GM12878 (cell line): ENCODE measurements at regions not wholly inside any gene's neighbourhood (a gene's known extent, or its start where the extent isn't known, plus 50 kb on each side); places are given as distances from the start of the nearest gene placed in this dataset.

Experiments
- ATAC-seq: fragments of 200-7000 bp; cut with Tn5 transposase; 3 replicates; pipeline ENCODE4 v1.9.1; 2020; ENCODE audit warnings: mild to moderate bottlenecking, moderate library complexity
- BruUV-seq: library from RNA; stranded (reverse); fragments of 400-500 nt; replicated peaks from 2 replicates; lab custom pipeline; 2021; lab: Mats Ljungman, UMichigan
- CTCF ChIA-PET: fragments of 300-600 bp; sonication (Branson Sonifier 250); formaldehyde crosslinking; extraction: SDS; loops from one replicate; lab custom pipeline; 2021; ENCODE audit warnings: inconsistent platforms; lab: Yijun Ruan, JAX
- POLR2A ChIA-PET: fragments of 350-600 bp; formaldehyde crosslinking; extraction: SDS; loops from one replicate; lab custom pipeline; 2021; ENCODE audit warnings: inconsistent platforms; lab: Charles Lee
- RAD21 ChIA-PET: fragments of 300-600 bp; sonication (Branson Sonifier 250); formaldehyde crosslinking; loops from one replicate; lab custom pipeline; 2023; ENCODE audit warnings: antibody characterized with exemption; ENCODE audit not compliant: unreplicated experiment; lab: Charles Lee
- SMC1A ChIA-PET: fragments of 300-600 bp; sonication (Branson Sonifier 250); formaldehyde crosslinking; loops from one replicate; lab custom pipeline; 2023; ENCODE audit not compliant: unreplicated experiment, uncharacterized antibody; lab: Charles Lee
- DNase-seq: peaks from one replicate; pipeline ENCODE4 v3.0.0-alpha.2; 2011; ENCODE audit warnings: low read depth, low spot score
- FAIRE-seq: peaks from 3 replicates; lab custom pipeline; 2011; peaks lifted over from hg19 to GRCh38; lab: Jason Lieb, UNC
- H2AFZ ChIP-seq: 2 replicates; pipeline ENCODE4 v1.6.0; 2011; ENCODE audit warnings: low read depth, low read length, control low read depth; ENCODE audit not compliant: control insufficient read depth
- H3K27ac ChIP-seq: 2 replicates; pipeline ENCODE4 v1.5.1; 2011; ENCODE audit warnings: control low read depth; ENCODE audit not compliant: control insufficient read depth, insufficient read depth
- H3K27me3 ChIP-seq, 2 experiments: replicated peaks in 1 of 2; 2 replicates each; pipeline versions ENCODE4 v1.6.0 to v1.6.1; 2011; ENCODE audit warnings: low read length in 1 of 2; ENCODE audit not compliant: control insufficient read depth in 2 of 2, insufficient read depth in 2 of 2
- H3K36me3 ChIP-seq, 2 experiments: 2 replicates each; pipeline ENCODE4 v1.5.1; 2011; ENCODE audit warnings: low read length in 1 of 2; ENCODE audit not compliant: control insufficient read depth in 2 of 2, insufficient read depth in 2 of 2
- H3K4me1 ChIP-seq: 2 replicates; pipeline ENCODE4 v1.6.1; 2011; ENCODE audit warnings: mild to moderate bottlenecking, low read length, moderate library complexity, mixed read lengths; ENCODE audit not compliant: control insufficient read depth, insufficient read depth
- H3K4me2 ChIP-seq: 2 replicates; pipeline ENCODE4 v1.6.0; 2011; ENCODE audit warnings: control low read depth; ENCODE audit not compliant: control insufficient read depth, insufficient read depth
- H3K4me3 ChIP-seq: fragments of 200-600 bp; sonication (generic); 2 replicates; pipeline ENCODE4 v1.5.1; 2016
- H3K79me2 ChIP-seq: 2 replicates; pipeline ENCODE4 v1.6.0; 2011; ENCODE audit warnings: low read length; ENCODE audit not compliant: control insufficient read depth, insufficient read depth
- H3K9ac ChIP-seq: 2 replicates; pipeline ENCODE4 v1.8.0; 2011; ENCODE audit warnings: low read length, control low read depth, mixed read lengths; ENCODE audit not compliant: control insufficient read depth, insufficient read depth
- H3K9me3 ChIP-seq: replicated peaks from 3 replicates; pipeline ENCODE4 v1.5.1; 2011; ENCODE audit warnings: mild to moderate bottlenecking, low read length; ENCODE audit not compliant: control insufficient read depth, insufficient read depth
- H4K20me1 ChIP-seq: 2 replicates; pipeline ENCODE4 v1.6.0; 2011; ENCODE audit not compliant: control insufficient read depth, insufficient read depth
- CHD2 ChIP-seq: IDR thresholded peaks from 2 replicates; pipeline ENCODE4 v1.6.1; 2011; ENCODE audit warnings: low read depth, low read length, improper control_type of control experiment, borderline replicate concordance
- CREM ChIP-seq: IDR thresholded peaks from 2 replicates; pipeline ENCODE4 v1.6.1; 2014; ENCODE audit warnings: antibody characterized with exemption, low read depth
- HDAC2 ChIP-seq: fragments of 200-600 bp; sonication (generic); IDR thresholded peaks from 2 replicates; pipeline ENCODE4 v1.6.1; 2017
- HDAC6 ChIP-seq: fragments of 200-600 bp; sonication (generic); IDR thresholded peaks from one replicate; pipeline ENCODE4 v1.8.0; 2017; ENCODE audit warnings: antibody characterized with exemption; ENCODE audit not compliant: unreplicated experiment
- NR2C2 ChIP-seq: IDR thresholded peaks from 2 replicates; pipeline ENCODE4 v1.6.1; 2011; ENCODE audit warnings: borderline replicate concordance, low read depth; ENCODE audit not compliant: control insufficient read depth, insufficient read length
- PAX8 ChIP-seq: fragments of 450-650 bp; IDR thresholded peaks from 2 replicates; pipeline ENCODE4 v1.6.1; 2017; ENCODE audit warnings: mild to moderate bottlenecking, moderate library complexity
- SMAD1 ChIP-seq: fragments of 450-650 bp; IDR thresholded peaks from 2 replicates; pipeline ENCODE4 v1.6.1; 2018; ENCODE audit warnings: mild to moderate bottlenecking, low read depth; ENCODE audit not compliant: partially characterized antibody
- TCF7 ChIP-seq: IDR thresholded peaks from 2 replicates; pipeline ENCODE4 v1.6.1; 2014; ENCODE audit warnings: antibody characterized with exemption, borderline replicate concordance
- ZBED1 ChIP-seq: IDR thresholded peaks from 2 replicates; pipeline ENCODE4 v1.6.1; 2016; ENCODE audit warnings: borderline replicate concordance
- WGBS: methylation state at CpG from one replicate; pipeline ENCODE4 v1.1.6; 2016; ENCODE audit warnings: low lambda C conversion rate; ENCODE audit not compliant: insufficient replicate concordance, insufficient coverage; ENCODE audit errors: missing lambda C conversion rate; 5-methylcytosine and 5-hydroxymethylcytosine counted together
- in situ Hi-C: fragments of 300-500 bp; cut with MboI; formaldehyde crosslinking; loops from 9 replicates; pipeline ENCODE4 v1.14.3; 2018; ENCODE audit warnings: mixed read lengths
- intact Hi-C: fragments of 100-400 bp; cut with micrococcal nuclease; formaldehyde crosslinking; loops from one replicate; pipeline ENCODE4 v1.14.2; 2022; ENCODE audit not compliant: unreplicated experiment
- TF ChIP-seq, protein P1 (sequence below): fragments of 450-650 bp; formaldehyde crosslinking; IDR thresholded peaks from 2 replicates; pipeline ENCODE4 v1.5.0; 2022; ENCODE audit warnings: mild to moderate bottlenecking, missing genetic modification characterization

GRCh38 chr6:105988321-105988720, 97.8 kb upstream of the PRDM1 start:
- RAD21 ChIA-PET = no interaction called here
- ATAC-seq (no peak), FAIRE-seq (no peak), DNase-seq (no peak)
- Histone ChIP-seq H3K27ac (no peak overlapping the region), H4K20me1 (no peaks in the 10 kb centered on the region), H3K9ac (no peak overlapping the region), H3K4me3 (no peak overlapping the region), H3K79me2 (no peaks in the 10 kb centered on the region), H3K4me1 (peaks cover 5% of the 10 kb centered on the region; the same call in 1 of the 2 replicates), H3K27me3 (peaks cover 6 to 20% of the 10 kb centered on the region in 2 experiments), H3K36me3 (no peaks in the 10 kb centered on the region), H3K4me2 (no peak overlapping the region), H3K9me3 (peaks cover 3% of the 10 kb centered on the region; the same call in 2 of the 3 replicates), H2AFZ (no peak overlapping the region)
- SMC1A ChIA-PET = interaction anchor here (3.5 kb wide), 1 partner anchor 557 kb away, joined by 11 read pairs; no protein-coding TSS in a partner anchor
- intact Hi-C loops = no loop called here
- CTCF ChIA-PET = no interaction called here
- BruUV-seq = no TSS peak
- in situ Hi-C loops = no loop called here
- POLR2A ChIA-PET = no interaction called here
- no peak for TF ChIP-seq NR2C2
- TF ChIP-seq HDAC2 = no peak
- no peak for TF ChIP-seq CHD2
- TF ChIP-seq ZBED1 = no peak
- no peak for TF ChIP-seq PAX8
- no peak for TF ChIP-seq SMAD1

- Histone ChIP-seq H3K4me1 (peaks cover under 1% of the 10 kb centered on the region; the same call in 1 of the 2 replicates), H3K4me2 (no peak overlapping the region), H2AFZ (no peak overlapping the region), H3K79me2 (no peaks in the 10 kb centered on the region), H3K4me3 (no peak overlapping the region), H3K27me3 (peaks cover 6 to 17% of the 10 kb centered on the region in 2 experiments), H3K9ac (no peak overlapping the region), H3K27ac (no peak overlapping the region), H3K36me3 (no peaks in the 10 kb centered on the region), H4K20me1 (no peaks in the 10 kb centered on the region), H3K9me3 (no peaks in the 10 kb centered on the region; the same call in 2 of the 3 replicates)
- POLR2A ChIA-PET = no interaction called here
- in situ Hi-C loops (no loop called here), intact Hi-C loops (no loop called here)
- no peak for ATAC-seq
- FAIRE-seq = no peak
- CTCF ChIA-PET = no interaction called here
- SMC1A ChIA-PET = interaction anchor here (3.5 kb wide), 1 partner anchor 556 kb away, joined by 11 read pairs; no protein-coding TSS in a partner anchor
- no TSS peak for BruUV-seq
- no peak for DNase-seq
- 84% methylated on average over 1 of the region's 1 CpG for WGBS
- RAD21 ChIA-PET = no interaction called here
- TF ChIP-seq HDAC6 (no peak), TCF7 (no peak), CREM (no peak)
- TF ChIP-seq, protein P1, sequence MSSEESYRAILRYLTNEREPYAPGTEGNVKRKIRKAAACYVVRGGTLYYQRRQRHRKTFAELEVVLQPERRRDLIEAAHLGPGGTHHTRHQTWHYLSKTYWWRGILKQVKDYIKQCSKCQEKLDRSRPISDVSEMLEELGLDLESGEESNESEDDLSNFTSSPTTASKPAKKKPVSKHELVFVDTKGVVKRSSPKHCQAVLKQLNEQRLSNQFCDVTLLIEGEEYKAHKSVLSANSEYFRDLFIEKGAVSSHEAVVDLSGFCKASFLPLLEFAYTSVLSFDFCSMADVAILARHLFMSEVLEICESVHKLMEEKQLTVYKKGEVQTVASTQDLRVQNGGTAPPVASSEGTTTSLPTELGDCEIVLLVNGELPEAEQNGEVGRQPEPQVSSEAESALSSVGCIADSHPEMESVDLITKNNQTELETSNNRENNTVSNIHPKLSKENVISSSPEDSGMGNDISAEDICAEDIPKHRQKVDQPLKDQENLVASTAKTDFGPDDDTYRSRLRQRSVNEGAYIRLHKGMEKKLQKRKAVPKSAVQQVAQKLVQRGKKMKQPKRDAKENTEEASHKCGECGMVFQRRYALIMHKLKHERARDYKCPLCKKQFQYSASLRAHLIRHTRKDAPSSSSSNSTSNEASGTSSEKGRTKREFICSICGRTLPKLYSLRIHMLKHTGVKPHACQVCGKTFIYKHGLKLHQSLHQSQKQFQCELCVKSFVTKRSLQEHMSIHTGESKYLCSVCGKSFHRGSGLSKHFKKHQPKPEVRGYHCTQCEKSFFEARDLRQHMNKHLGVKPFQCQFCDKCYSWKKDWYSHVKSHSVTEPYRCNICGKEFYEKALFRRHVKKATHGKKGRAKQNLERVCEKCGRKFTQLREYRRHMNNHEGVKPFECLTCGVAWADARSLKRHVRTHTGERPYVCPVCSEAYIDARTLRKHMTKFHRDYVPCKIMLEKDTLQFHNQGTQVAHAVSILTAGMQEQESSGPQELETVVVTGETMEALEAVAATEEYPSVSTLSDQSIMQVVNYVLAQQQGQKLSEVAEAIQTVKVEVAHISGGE (CRISPR knock-in tag) = no peak
Observed at GRCh38 chr6:105987516-105987915, 98.6 kb upstream of the PRDM1 start.
